Effector CD4-positive, alpha-beta T cell (primary cell): ENCODE measurements at regions not wholly inside any gene's neighbourhood (a gene's known extent, or its start where the extent isn't known, plus 50 kb on each side); places are given as distances from the start of the nearest gene placed in this dataset.

ENCODE experiments used
- DNase-seq: peaks from one replicate; pipeline ENCODE4 v3.0.0-alpha.2; 2020

DNA sequence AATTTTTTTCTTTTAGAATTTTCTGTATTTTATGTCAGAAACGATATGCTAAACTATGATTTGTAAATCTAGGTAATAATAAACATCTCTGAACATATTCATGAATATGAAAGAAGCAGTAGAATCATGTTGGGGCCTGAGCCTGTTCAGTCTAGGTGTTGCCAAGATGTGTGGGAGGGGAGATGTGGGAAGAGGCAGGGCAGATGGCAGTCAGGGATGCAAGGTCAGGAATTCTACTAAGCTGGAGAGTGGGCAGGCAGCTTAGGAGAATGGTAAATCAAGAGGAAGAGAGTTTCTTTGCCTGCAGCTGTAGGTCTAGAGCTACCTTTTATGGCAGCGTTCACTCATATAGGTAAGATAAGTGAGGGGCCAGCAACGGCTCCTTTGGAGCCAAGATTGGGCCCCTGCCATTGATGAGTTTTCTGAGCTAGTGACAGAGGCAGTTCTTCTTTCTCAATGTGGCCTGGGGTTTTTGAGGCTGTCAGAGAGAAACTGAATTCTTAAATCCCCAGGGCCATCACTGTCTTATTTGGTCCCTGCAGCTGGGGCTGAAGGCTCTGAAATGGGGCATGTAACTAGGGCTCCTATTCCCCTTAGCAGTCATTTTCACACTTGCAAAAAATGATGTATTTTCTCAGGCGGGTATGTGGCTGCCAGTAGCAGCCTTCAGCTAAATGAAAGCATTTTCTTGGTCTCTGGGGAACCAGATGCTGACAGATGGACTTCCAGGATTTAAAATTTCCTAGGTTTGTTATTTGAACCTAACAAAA, 232.8 kb downstream of the PIK3C3 start:
- no peak for DNase-seq

DNA sequence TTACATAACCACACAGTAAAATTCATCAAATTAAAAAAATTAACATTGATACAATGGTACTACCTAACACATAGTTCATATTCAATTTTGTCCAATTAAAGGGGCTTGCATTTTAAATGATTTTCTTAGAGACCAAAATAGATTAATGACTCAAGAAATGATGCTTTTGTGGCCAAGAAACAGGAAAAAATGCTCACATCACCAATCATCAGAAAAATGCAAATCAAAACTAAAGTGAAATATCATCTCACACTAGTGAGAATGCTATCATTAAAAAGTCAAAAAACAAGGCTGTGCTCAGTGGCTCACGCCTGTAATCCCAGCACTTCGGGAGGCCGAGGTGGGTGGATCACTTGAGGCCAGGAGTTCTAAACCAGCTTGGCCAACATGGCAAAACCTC, 235.6 kb downstream of the PIK3C3 start:
- no peak for DNase-seq

DNA sequence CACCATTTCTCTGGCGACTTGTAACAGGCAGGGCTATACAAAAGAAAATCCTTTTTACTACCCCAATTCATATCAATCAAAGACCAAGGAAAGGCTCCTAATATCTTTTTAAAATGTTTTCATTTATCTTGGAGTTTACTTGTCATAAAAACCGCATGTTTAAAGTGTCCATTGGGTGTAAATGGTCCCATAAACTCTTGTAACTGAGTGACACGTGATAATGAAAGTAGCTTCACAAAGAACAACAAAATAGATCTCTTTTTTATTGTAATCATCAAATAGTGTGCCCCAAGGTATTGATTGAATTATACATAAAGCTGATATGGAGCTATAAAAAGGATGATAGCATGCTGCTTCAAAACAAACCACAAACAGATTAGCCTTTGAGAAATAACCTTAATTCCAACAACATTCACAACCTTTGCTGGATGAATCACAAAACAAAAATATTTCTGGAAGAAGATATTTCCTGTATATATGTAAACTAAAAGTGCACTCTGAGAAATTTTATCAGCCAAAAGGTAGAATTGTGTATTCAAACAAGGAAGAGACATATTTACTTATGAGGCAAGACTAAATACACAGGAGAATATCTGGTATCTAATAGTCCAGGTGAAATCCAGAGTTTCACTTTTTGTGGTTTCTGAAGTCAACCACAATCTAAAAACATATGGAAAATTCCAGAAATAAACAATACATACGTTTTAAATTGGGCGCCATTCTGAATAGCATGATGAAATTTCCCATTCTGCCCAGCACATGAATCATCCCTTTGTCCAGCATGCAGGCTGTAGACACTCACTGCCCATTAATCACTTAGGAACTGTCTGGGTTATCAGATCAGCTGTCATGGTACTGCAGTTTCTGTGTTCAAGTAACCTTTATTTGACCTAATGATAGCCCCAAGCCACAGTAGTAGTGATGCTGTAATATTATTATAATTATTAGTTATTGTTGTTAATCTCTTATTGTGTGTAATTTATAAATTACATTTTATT, 237.5 kb downstream of the PIK3C3 start:
- no peak for DNase-seq

DNA sequence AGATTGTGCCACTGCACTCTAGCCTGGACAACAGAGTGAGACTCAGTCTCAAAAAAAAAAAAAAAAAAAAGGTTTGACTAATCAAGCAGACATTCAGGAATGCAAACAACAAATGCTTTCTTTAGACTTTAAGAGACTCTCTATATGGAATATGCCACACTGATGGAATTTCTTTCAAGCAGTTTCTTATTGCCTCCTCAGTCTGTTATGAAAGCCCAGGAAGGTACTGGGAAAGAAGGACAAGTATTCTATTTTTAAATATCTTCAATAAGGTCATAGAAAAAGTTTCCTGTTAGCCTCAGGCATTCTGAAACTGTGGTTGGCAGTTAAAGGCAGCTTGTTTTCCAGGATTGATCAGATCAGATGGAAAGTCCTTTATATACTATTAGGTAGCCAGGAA, 241.6 kb downstream of the PIK3C3 start:
- DNase-seq, result no peak

DNA sequence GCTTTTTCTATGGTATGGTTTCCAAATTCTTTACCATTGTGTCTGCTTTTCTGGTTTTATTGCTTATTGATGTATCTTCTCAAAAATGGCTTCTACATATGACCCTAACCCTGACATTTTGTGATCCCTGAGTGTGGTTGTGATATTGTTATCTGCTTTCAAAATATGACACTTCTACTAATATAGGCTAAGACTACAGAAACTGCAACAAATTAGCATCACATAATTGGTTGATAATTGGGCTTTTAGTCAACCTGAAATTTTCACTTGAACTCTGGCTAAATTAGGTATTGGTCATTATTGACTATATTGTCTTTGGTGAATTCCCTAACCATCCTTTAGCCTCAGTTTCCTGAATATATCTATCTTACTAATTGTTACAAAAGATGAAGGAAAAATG, 246.1 kb downstream of the PIK3C3 start:
- no peak for DNase-seq

DNA sequence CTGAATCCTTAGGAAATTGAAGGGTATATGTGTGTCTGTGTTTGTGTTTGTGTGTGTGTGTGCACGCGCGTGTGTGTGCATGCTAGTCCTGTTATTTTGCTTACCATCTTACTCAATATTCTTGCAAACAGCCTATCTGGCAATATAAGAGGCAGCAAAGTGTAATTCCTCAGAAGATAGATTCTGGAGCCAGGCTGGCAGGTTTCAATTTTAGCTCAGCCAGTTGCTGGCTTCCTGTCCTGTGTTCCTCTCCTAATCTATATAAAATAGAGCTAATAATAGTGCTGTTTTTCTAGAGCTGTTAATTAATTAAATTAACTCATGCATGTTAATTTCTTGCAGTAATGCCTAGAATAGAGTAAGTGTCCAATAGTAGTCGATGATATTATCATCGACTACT, 256.2 kb downstream of the PIK3C3 start:
- no peak for DNase-seq

DNA sequence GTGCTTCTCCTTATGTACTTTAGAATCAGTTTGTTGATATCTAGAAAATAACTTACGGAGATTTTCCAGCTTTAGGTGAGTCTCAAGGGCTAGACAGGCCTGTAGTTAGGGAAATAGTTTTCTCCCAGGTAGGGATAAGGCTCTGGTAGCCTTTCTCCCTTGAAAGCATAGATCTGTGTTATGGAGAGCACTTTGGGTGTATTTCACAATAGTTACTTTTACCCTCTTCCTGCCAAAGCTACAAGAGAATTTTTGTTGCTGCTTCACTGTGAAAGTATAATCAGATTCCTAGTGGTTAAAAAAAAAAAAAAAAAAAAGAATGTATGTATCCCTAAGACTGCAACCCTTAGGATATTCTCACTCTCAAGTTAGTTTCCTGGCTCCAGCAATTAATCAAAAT, 267.5 kb downstream of the PIK3C3 start:
- no peak for DNase-seq

DNA sequence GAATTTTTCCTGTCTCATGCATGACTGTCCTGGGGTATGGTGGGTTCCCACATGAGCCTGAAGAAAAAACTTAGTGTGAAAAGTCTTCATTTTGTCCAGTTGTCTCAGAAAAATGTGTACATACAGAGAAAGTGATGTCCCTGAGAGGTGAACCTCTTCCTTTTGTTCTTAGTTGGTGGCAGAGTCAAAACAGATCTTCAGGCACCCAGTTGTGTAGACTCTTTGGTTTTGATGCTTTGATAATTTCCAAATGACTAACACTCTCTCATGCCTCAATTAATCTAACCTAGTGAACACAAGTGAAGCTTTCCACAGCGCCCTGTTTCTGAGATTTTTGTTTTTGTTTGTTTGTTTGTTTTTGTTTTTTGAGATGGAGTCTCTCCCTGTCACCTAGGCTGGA, 273.5 kb downstream of the PIK3C3 start:
- DNase-seq, result no peak

DNA sequence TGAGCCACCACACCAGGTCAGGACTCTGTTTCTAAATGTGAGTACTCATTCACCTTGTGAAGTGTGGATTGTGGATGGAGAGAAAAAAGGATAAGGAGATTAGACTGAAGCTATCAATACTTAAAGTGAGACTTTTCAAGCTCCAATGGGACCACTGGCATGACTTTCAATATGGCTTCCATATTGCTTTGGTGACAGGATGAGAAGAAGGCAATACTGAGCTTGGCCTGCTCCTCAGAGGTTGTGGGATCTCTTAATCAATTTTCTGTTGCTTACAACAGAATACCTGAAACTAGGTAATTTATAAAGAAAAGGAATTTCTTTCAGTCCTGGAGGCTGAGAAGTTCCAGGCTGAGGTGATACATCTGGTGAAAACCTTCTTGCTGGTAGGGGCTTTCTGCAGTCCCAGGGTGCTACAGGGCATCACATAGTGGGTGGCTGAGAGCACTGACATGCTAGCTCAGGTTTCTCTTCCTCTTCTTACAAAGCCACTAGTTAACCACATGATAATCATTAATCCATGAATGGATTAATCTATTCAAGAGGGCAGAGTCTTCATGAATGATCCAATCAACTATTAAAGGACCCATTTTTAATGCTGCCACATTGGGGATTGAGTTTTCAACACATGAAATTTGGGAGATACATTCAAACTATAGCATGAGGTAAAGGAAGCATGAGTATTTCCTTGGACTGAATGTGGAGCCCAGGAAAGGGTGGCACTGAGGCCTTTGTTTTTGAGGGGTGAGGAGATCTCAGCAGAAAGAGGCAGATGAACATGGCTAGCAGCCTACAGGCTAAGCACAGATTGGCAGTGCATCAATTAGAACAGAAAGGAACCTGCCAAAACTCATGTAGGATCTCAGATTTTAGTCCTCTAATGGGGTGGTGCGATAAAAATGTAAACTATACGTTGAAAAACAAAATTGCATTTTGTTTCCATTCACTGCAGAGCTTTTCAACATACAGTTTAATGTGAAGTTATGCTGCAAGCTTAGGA, 274.5 kb downstream of the PIK3C3 start:
- DNase-seq, result no peak

DNA sequence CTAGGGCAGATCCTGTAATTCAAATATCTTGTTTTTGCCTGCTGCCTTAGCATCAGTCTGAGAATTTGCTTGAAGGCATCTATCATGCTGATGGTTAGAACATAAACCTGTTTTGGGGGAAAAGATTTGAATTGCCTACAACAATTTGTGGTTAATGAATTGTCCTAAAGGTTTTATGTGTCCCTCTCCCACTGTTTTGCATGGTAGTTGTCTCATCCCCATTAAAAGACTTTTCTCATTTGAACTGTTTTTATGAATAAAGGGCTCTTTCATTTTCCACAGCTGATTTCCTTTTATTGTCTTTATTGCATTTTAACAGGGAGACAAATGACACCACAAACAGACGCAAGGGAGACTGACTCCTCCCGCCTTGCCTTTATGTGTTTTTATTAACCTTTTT, 275.6 kb downstream of the PIK3C3 start:
- no peak for DNase-seq

DNA sequence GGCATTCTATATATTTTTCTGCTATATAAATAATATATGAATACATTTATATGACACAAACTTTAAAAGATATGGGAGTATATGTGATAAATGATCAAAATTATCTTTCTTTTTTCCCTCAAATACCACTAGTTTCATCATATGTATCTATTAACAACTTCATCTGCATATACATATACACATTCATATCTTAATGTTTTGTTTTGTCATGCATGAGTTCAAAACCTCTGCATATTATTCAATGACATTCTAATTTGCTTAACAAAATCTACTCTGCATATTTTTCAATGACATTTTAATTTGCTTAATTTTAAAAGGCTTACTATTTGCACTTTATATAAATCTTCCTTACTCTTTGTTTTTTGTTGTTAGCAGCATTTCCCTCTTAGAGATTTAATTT, 276.2 kb downstream of the PIK3C3 start:
- DNase-seq, result no peak

DNA sequence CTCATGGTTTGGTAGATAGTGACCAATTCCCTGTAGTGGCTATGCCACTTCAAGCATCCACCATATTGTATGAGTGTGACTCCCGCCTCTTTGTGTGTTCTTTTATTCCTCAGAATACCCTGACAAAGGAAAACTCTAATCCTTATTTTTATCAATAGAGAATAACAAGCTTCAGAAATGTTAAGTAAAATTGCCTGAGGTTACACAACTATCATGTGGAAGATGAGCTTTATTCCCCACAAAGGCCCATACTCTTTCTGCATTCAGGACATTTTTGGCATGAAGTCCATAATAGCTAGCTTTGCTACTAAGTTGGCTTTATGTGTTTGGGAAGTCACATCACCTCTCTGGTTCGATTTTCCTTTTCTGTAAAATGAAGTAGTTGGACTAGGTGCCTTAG, 276.8 kb downstream of the PIK3C3 start:
- DNase-seq, result no peak

DNA sequence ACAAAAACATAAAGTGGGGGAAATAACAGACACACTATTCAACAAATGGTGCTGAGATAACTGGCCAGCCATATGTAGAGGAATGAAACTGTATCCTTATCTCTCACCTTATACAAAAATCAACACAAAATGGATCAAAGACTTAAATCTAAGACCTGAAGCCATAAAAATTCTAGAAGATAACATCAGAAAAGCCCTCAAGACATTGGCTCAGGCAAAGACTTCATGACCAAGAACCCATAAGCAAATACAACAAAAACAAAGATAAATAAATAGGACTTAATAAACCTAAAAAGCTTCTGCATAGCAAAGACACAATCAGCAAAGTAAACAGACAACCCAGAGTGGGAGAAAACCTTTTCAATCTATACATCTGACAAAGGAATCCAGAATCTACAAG, 278.9 kb downstream of the PIK3C3 start:
- no peak for DNase-seq

DNA sequence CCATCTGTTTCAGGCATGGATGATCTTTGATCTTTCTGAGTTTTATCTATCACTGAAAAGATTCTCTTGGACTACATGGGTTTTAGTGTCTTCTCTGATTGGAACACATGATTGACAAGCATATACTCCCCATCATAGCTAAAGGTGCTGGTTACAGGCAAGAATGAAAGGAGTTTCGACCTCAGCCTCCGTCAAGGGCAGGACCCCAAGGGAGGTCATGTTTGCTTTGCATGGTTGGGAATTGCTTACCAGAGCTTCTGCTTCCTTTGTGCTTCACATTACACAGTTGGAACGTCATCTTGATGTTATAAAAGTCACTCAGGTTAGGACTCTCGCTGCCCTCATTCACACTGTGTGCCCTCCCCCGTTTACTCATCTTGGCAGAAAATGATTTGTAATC, 287.7 kb downstream of the PIK3C3 start:
- DNase-seq, result no peak

DNA sequence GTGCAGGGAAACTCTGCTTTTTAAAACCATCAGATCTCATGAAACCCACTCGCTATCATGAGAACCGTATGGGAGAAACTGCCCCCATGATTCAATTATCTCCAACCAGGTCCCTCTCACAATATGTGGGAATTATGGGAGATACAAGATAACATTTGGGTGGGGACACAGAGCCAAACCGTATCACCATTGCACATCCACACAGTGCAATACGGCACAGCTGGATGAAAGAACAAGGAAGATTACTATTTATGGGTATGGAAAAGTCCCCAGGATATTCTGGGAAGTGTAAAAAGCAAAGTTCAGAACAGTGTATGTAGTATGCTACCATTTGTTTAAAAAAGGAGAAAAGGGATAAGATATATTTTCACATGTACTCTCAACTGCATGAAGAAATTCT, 290.1 kb downstream of the PIK3C3 start:
- DNase-seq, result no peak

DNA sequence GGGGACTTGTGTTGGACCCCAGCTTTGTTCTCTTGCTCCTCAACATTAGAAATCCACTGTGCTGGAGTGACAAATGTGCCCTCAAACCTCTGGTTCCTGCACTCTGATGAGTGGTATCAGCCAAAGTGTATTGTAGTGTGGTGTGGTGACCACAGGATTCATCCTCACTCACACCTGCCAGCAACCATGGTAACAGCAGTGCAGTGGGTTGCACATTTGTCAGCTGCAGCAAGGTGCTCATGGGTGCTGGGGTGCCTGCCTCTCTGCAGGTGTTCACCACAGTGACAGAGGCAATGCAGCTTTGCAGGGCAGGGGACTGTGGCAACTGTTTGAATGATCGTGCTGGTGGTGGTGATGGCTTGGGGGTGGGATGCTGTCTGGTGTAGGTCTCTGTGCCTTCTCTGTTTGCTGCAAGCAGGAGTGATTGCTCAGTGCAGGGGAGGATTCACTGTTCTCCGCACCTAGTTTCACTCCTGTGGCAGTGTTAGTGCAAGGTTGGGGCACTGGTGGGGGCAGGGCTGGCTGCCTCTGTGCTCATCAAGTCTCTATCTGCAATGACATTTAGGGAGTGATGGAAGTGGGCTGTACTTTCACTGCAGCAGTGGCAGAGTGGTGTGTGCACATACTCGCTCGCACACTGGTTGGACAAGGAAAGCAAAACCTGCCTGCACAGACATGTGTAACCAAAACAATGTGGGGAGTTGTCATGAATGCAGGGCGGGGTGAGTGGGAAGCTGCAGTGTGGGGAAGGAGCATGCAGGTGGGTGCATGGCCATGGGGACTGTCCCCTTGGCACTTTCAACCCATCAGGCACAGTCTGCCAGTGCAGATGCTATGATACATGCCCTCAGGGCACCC, 301.1 kb downstream of the PIK3C3 start:
- no peak for DNase-seq

DNA sequence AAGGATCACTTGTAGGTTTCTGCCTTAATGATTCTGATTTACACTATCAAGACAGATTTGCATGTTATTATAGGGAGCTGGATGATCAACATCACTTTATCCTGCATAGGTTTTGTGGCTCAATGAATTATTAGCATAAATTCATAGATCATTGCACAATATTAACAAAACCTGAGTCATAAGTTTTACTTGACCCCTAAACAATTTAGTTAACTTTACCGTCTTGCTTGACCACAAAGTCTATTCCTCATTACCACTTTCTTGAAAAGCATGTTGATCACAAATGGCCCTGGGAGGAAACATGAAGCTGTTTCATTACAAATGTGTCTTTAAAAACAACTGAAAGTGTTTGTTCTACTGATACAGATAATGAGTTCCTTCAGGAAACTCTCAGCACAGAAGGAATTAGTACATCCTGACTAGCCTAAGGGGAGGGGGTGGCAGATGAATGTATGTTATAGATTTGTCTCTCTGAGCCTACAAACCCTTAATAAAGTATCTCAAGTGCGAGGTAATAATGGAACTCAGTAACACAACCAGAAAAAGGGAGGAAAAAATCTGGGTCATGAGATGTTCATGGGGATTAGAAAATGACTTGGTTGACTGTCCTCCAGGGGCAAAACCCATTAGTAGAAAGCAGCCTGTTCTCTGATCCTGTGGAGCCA, 303.4 kb downstream of the PIK3C3 start:
- DNase-seq, result no peak

DNA sequence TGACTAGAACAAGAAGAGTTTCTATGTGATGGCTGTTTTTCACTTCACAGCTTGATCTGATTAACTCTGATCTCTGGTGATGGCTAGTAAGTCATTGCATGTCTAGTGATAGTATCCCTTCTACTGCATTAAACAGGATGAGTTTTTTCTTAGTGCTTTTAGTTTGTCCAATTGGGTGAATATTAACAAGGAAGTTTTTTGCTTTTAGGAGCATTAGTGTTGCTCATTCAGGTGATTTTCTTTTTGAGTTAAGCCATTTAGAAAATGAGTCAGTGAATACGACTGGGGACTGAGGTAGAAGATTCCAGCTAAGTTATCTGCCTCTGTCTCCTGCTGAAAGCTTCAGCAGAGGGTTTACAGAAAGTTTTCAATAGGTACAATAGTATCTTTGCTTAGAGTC, 306.7 kb downstream of the PIK3C3 start:
- no peak for DNase-seq

DNA sequence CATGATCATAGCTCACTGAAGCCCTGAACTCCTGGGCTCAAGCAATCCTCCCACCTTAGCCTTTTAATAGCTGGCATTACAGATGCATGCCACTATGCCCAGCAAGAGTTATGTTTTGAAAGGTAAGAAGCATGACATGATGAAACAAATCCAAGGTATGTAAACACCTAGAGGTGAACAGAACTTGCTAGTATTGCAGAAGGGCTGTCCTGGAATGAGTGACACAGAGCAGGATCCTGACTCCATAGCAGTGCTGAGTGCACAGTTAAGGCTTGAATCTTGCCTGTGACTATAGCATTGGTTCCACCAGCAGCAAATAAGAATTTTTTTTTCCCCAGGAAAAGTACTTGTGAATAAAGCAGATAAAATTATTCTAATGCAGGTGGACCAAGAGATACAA, 309.5 kb downstream of the PIK3C3 start:
- no peak for DNase-seq

DNA sequence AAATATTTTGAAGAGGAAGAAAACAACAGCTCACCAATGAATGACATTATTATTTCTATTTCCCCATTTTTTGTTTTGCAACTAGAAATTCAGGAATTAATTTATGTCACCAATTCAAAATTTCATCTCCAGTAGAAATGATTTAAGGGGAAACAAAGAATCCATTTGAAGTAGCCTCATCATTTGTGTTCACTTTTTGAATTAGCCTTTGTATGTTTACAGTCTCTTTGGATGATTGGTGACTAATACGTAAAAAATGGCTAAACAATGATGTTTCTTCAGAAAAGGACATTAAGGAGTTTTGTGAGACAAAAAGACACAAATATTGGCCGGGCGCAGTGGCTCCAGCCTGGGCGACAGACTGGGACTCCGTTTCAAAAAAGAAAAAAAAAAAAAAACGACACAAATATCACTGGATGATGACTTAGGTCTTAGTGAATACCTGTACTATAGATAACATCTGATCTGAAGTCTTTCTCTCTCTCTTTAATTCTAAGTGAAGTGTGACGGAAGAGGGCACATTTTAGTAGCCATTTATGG, 313.2 kb downstream of the PIK3C3 start:
- DNase-seq, result no peak

DNA sequence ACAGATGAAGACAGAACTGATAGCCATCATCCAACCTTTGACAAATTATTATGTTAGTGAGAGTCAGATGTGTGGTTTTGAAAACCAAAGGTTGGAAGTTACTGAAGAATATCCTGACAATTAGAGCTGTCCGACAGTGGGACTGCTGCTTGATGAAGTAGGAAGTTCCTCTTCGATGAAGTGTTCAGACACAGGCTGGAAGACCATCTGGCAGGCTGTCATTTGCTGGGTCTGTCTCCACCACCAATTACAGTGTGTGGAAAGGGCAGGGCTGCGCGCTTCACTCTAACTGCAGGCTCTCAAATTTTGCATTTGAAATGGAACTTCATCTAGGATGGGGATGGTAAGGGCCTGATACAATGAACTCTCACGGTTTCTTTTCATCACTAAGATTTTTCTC, 313.8 kb downstream of the PIK3C3 start:
- no peak for DNase-seq
